Suppressor macrophage treated with lipopolysaccharide for 4 hours (primary cell): ENCODE measurements at regions not wholly inside any gene's neighbourhood (a gene's known extent, or its start where the extent isn't known, plus 50 kb on each side); places are given as distances from the start of the nearest gene placed in this dataset.

Experiments used
- DNase-seq: peaks from one replicate; pipeline ENCODE4 v3.0.0-alpha.2; 2020

DNA sequence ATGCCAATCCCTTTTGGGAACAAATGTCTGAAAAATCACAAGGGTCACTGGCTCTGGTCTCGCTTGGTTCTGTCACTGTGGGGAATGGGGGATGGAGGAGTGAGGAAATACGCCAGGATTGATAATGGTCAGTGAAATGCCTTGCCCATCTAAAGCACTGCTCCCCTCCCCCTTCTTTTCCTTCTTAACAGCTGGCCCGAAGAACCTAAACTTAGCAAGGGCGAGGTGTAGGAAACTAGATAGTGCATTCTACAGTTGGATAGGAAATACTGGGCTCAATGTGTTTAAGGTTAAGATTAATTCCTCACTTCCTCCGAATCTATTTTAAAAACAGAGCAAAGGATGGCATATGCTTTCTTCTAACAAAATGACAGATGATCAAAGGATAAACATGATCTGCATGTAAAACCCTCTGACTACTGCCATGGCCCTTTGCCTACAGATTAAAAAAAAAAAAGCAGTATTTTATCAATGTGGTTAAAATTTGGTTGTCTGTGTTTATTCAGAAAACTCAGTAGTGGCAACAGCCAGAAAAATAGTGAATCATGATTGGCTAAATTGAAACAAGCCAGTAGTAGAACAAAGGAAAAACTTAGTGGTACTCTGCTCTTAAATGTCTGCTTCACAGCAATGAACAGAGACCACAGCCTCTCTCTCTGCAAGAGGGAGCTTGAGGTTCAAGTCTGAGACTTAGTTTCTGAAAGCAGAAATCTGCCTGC is 86.1 kb upstream of the VAV3 start:
- no peak for DNase-seq

DNA sequence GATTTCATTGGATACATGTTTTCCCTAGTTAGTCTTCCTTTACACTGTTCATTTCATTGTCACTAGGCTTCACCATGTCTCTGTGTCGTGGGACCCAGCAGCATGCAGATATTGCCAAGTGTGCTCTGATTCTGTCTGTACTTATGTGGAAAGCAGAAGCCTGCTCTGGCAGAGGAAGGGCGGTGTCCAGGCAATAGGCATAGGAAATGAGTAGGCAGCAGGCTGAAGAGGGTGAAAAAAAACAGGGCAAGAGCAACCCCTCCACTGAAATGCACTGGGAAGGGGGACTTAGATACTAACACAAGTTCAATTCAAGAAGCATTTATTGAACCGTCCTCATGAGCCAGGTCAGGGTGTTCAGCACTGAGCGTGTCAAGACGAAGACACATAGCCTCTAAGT is 85.2 kb upstream of the VAV3 start:
- DNase-seq: peak; percentile 67

DNA sequence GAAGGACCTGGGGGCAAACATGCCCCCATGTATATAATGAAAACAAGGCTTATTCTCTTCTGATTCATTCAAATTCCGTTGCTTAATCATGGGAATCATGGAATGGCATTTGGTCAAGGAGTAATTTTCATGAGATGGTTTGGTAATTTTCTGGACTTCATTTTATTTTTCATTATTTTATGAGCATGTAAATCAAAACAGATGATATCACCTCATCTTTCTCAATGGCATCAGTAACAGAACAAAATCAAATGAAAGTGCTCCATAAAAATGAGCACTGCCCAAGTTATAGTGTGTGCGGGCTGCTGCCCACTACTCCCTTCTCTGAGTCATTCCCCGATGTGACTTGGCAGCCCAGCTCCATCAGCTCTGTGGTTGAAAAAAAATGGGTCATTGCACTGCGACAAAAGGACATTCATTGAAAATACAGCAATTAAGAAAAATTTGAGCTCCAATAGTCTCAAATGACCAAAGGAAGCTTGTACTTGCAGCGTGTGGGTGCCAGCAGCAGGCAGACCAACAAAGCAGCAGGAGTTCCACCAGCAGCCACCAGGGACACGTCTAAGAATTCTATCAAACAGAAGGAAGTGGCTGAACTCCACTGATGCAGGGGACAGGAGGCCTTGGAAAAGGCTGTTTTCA is 84.3 kb upstream of the VAV3 start:
- DNase-seq: peak; percentile 68

DNA sequence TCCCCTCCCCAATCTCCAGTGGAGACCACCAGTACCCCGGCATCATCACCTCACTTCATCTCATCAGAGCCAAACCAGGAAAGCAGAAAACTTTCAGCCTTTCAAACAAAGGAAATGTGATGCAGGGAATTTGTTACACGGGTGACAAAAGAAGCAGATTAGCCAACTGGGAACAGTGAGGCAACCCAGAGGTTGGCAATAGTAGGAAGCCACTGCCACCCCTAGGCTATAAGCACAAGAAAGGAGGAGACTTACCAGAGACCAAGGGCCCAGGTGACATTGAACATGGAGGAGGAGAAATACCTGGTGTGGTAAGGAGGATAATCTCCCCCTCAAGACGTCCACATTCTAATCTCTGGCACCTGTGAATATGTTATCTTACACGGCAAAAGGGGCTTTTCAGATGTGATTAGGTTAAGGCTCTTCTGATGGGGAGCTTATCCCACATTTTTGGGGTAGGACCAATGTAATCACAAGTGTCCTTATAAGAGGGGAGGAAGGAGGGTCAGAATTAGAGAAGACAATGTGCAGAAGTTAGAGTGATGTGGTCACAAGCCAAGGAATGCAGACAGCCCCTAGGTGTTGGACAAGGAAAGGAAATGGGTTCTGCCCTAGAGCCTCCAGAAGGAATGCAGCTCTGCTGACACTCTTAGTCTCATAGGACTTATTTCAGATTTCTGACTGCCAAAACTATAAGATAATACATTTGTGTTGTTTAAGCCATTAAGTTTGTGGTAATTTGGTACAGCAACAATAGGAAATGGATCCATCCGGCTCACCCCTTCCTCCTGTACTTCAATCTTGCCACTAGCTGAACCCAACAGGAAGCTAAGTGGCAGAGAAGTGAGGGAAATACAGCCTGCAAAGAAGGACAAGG is 83.6 kb upstream of the VAV3 start:
- no peak for DNase-seq

DNA sequence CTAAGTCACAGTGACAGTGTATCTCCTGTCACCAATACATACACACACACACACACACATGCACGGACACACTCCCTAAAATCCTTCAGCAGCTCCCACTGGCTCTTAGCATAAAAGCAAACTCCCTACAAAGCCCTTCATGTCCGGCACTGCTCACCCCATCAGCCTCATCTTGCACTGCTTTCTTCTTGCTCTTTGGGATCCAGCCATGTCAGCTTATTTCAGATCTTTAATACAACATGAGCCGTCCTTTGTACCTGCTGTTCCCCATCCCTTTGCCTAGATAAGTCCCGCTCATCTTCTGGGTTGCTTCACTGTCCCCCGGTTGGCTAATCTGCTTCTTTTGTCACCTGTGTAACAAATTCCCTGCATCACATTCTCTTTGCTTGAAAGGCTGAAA is 82.1 kb upstream of the VAV3 start:
- no peak for DNase-seq

DNA sequence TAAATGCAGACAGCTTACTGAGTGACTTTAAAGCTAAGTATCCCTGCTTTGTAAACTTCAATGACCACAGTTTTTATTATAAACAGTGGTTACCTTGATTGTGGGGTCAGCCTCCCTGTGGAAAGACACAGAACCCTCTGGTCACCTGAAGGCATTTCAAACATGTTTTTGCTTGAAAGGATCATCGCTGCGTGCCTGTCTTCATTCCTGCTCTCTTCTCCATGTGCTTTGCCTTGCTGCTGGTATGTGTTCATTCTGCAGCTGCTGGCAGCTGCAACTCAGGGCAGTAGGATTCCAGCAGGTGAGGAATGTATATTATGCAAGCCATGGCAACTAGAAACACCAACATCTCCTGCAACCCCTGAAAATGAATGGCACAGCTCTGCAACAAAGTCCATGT is 81.0 kb upstream of the VAV3 start:
- no peak for DNase-seq

DNA sequence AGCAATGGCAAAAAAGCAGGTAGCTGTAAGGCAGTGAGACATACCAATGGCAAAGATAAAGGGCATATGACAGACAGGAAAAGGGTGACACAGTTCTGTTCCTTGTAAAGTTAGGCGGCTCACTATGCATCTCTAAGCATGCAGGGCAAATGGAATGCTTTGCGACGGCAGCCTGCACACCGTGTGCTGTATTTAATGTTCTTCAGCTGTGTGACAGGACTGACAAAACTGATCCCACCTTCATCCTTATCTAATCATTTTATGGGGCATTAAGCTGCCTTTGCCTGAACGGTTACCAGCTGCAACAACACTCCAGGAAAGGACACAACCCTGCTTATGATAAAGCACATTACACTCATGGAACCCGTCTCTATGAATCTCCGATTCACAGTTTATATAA is 80.5 kb upstream of the VAV3 start:
- DNase-seq: no peak

DNA sequence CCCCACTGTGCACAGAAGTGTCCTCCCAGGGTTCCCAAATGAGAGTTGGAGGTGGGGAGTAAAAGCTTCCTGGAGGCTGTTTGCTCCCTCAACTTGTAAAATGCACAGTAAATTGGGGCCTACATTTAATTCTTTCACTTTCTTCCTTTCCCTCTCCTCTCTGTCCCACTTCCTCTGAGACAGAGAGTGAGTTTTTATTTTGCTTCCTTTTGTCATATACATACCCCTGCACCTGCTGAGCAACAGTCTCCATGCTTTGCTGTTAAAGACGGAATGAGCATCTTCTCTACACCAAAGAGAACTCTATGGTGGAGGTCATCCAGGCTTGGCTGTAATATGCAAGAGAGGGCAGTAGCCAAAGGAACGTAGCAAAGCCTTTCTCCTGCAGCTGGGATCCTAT is 79.3 kb upstream of the VAV3 start:
- DNase-seq: no peak

DNA sequence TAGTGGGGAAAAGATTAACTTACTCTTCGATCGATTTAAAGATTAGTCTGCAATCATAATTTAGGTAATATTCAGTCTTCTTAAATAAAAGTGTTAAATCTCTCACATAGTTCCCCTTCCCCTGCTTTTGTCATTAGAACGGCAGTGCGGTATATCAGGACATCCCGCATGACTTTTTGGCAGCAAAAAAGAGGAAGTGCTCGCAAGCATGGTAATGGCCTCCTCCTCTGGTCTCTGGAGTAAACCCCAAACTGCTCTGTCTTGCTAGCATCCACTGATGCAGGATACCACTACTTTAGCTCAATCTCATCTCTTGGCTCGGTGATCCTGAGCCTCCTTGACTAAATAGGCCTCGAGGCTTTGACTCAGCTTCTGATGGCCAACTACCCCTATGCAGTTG is 78.7 kb upstream of the VAV3 start:
- DNase-seq: peak; percentile 63

DNA sequence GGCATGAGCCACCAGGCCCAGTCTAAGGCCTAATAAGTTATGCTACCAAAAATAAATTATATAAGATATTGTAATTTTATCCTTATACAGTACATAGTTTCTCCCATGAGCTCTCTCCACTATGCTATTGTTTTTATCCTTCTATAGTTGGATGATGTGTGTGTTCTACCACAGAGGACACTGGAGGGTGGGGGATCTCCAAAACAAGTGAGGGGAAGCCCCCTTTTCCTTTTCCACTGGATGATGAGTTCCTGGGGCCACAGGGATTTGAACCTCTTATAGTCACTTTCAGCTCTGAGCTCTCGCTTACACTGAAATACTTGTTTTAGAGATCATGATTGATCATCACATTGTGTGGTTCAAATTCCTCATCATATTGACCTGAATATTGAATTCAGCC is 77.6 kb upstream of the VAV3 start:
- no peak for DNase-seq

DNA sequence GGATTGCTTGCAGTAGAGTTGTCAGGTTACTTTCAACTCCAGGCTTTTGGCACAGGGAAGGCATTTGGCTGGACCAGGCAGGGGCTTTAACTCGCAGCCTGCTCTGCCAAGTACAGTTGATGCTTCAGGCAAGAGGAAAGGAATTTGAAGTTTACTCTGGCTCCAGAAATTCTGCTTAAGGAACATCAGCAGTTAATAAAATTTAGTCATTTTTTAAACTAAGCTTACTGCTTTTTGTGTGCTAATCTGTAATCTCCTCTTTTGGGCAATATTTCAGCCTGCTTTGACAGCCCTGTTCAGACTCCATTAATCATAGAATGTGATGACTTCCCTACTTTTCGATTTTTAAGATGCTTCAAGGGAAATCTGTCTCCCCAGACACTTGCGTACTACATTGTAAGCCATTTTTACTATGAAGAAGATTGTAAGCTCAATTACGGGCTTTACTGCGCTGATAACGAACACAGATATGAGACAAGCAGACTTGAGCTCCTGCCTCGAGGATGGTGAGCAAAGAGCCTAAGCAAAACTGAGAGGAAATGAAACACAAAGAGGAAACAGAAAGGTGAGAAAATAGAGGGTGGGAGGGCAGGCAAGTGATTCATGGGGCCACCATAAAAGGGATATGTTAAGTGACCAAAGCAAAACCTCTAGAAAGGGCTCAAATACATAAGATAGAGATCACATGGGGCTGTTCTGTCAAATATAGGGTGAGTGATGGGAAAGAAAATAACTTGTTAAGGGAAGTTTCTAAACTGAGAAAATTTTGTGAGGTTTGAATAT is 76.6 kb upstream of the VAV3 start:
- DNase-seq: peak; percentile 72

DNA sequence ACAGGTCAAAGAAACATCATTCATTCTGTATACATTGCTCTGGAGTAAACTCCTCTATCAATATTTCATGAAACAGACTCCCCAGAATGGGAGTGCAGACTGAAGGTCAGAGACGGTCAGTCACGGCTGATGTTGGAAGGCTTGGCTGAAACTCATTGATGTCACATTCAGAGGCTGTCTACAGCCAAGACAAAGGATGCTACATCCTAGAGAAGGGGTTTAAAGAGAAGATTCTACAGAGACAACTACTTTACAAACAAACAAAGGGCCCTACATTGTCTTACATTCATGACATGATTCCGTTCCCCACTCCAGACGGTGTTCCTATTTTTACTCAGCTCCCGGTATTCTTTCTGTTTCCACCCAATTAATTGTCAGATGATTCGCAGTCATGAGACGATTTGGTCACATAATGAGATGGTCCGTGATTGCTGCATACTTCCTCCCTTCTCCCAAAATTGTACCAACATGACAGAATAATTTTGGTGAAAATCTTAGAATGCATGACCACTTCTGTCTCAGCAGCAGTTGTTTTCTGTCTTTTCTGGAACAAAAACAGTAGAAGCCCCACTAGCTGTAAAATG is 73.8 kb upstream of the VAV3 start:
- peak; percentile 85 for DNase-seq

DNA sequence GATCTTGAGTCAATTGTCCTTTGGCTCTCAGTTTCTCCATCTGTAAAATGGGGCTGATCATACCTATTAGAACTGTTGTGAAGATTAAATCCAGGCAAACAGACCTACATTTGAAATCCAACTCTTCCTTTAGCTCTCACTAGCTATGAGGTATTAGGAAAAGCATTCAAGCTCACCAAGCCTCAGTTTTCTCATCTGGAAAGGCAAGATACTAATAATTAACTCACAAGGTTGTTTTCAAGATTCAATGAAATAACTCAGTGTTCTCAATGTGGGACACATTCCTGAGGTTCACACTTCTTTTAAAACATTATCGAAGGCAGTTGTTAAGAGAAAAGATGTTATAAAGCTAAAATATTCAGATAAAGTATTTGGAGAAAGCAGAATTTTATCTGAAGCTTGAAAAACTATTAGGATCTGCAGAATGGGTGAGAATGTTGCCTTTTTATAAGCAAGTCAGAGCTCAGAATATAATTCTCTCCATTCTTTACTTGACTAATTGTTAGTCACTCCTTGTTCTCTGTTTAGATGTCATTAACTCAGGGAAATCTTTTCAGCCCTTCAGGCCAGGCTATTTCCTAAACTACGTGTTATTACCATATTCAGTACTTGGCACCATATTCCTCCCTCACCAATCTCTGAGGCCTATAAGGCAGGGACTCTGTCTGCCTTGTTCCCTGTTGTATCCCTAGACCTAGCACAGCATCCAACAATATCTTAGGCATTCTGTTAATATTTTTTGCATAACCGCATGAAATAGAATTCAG is 72.0 kb upstream of the VAV3 start:
- no peak for DNase-seq

DNA sequence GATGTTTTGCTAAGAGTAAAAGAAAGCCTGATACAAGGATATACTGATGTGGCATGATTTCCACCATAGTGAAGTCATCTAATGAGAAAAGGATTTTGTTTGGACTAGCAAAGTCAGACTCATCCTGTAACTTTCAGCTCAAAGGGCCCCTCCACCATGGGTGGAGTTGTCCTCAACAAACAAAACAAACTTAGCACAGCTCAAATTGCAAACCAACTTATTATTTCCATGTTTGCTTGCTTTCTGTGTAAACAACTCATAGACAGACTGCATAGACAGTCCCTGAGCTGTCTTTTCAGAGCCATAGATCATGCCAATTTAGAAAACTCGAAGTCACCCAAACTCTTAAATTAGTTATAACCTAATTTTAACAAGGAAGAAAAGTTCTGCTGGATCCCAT is 69.4 kb upstream of the VAV3 start:
- no peak for DNase-seq

DNA sequence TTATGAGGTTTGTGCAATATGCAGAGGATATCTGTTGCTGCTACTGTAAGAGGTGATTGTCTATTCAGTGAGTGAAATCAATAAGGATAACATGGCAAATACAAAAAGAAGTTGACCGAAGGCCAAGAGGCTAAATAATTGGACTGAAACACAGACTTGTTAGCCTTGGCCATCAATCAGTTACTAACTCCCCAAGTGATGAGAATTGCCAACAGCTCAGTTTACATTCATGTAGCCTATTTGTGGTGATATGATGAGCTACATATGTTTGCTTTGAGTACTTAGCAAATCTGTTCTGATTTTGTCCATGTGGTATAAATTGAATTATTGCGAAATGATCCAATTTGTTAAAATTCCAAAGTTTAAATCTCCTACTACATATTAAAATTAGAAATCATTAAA is 68.6 kb upstream of the VAV3 start:
- no peak for DNase-seq

DNA sequence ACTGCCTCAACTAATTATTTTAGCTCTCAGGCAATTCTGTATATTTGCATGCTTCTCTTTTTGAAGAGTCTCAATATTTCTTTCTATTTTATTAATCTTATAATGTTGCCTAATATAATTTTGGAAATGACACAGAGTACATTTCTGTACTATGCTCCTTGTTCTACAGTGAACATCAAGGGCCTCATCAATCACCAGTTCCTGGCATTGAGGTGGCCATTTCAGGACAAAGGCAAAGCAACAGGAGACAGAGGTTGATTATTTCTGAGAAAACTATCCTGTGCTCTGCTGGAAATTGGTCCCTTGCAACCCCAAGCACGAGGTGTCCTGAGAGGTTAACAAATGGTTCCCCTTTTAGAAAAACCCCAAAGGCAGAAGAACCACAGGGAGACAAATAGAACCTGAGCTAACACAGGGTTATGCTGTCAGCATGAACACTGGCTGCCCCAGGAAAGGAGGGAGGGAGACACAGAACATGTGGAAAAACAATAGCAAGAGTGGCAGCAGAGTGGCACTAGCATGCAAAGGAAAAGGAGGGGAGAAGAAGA is 63.9 kb upstream of the VAV3 start:
- no peak for DNase-seq

DNA sequence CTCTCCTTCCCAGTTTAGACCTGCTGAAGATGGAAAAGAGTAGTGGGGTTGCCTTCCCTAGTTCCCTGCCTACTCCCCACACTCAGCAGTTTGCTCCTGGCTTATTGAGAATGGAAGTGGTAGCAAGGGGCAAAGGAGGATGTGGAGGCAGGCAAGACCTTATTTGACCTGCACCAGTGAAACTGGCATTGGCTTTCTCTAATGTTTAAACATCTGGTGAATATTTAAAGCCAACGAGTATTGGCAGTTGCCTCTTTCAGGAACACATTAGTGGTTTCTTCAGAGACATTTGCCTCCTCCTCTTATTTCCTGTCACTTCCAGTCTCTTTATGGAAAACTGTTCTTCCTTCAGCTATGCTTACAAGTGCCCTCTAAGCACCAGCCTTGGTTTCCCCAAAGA is 62.4 kb upstream of the VAV3 start:
- no peak for DNase-seq

DNA sequence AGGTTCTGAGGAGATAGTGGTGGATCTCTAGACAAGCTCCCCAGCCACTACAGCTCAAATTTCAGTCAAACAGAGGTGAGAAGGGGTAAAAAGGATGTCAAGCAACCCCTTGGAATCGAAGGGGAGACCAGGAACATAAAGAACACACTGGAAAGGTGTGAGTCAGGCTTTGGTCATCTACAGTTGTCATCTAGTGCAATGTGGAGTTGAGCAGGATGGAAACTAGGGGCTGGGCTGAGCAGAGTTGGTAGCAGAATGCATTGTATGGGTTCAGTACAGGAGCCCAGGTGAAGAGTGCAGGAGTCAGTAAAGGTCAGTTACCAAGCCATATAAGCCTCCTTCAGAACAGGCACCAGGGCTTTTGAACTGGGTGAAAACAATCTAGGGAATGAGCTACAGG is 52.7 kb upstream of the VAV3 start:
- no peak for DNase-seq

DNA sequence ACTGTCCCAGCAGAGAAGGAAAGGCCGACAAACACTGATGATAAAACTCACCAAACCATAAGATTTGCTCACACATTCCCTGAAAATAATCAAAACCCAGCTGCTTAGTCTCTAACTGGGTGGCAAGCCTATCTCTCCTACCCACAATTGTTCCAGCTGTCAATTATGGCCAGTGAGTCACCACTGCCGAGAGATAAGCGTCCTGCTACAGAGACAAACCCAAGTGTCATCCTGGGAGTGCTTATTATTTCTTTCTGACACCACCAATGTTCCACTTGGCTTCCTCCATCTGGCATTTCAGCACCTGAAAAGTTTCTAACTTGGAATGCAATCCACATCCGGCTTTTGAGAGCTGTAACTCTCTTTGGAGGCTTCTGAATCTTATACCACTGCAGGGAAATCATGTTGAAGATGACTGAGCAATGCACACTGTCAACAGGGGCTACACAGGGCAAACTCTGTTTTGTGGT is 51.5 kb upstream of the VAV3 start:
- DNase-seq: no peak
